ENCODE measurements at regions not wholly inside any gene's neighbourhood (a gene's known extent, or its start where the extent isn't known, plus 50 kb on each side); places are given as distances from the start of the nearest gene placed in this dataset.
"Not testable (repeated sequence)": the region's sequence is repeated elsewhere in the genome, so short reads cannot be mapped to it uniquely, and the experiment has no call there.

DNA sequence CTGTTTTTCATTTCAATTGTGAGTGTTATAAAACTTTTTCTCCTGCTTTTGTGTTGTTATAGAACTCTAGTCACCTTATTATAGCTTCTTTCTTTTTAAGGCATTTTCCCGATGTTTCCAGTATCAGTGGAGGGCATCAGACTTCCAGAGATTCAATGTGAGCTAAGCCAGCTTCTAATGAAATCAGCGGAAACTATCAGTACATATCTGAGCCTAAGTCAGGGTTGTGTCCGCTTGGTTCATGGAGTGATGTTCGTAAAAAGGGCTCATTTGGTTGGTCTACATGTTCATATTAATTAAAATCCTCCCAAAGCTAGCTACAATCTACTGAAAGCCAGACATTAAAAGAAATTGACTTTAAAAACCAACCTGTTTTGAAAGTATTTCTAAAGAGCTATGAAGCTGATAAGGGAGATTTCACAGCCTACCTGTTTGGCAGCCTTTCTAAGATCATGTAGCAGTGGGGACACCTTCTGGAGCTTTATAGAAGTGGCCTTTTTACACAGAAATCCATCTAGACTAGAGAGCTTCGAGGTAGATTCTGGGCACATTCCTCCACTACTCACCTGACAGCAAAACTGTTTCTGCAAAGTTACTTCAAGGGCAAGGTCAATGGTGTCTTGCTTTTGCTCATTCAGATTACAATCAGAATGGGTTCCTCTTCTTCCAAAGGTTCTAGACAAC, 227.1 kb upstream of the NBPF12 start:
- H3K27me3 ChIP-seq (ENCODE audit: control insufficient read depth, insufficient read depth, low read length); intact Hi-C loops (cut with DNase I); FAIRE-seq; H3K4me3 ChIP-seq (ENCODE audit: low read length in 3 of 3); H3K9ac ChIP-seq (ENCODE audit: low read length in 3 of 3); H3K27ac ChIP-seq (ENCODE audit: low read depth in 2 of 2, low read length in 2 of 2); H3K4me1 ChIP-seq (ENCODE audit: control insufficient read depth in 2 of 3, insufficient read depth in 2 of 3, low read depth in 1 of 3, low read length in 3 of 3); H3K36me3 ChIP-seq (ENCODE audit: control insufficient read depth in 2 of 3, insufficient read depth in 3 of 3, low read length in 3 of 3); H3K9me3 ChIP-seq (ENCODE audit: control insufficient read depth in 2 of 3, insufficient read depth in 1 of 3, low read length in 3 of 3): not testable (repeated sequence)
- DNase-seq, result peak in 2 of 5 donors; percentile 58 to 72
- TF ChIP-seq, protein P1, sequence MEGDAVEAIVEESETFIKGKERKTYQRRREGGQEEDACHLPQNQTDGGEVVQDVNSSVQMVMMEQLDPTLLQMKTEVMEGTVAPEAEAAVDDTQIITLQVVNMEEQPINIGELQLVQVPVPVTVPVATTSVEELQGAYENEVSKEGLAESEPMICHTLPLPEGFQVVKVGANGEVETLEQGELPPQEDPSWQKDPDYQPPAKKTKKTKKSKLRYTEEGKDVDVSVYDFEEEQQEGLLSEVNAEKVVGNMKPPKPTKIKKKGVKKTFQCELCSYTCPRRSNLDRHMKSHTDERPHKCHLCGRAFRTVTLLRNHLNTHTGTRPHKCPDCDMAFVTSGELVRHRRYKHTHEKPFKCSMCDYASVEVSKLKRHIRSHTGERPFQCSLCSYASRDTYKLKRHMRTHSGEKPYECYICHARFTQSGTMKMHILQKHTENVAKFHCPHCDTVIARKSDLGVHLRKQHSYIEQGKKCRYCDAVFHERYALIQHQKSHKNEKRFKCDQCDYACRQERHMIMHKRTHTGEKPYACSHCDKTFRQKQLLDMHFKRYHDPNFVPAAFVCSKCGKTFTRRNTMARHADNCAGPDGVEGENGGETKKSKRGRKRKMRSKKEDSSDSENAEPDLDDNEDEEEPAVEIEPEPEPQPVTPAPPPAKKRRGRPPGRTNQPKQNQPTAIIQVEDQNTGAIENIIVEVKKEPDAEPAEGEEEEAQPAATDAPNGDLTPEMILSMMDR (IDR thresholded peaks at IDR 0.05; ENCODE audit: borderline replicate concordance, extremely low read depth, insufficient read depth), result peak; percentile 17

- H3K4me3 ChIP-seq (ENCODE audit: low read length in 3 of 3); H3K27me3 ChIP-seq (ENCODE audit: control insufficient read depth, insufficient read depth, low read length); intact Hi-C loops (cut with DNase I); DNase-seq; H3K9ac ChIP-seq (ENCODE audit: low read length in 3 of 3); H3K4me1 ChIP-seq (ENCODE audit: control insufficient read depth in 2 of 3, insufficient read depth in 2 of 3, low read depth in 1 of 3, low read length in 3 of 3); H3K36me3 ChIP-seq (ENCODE audit: control insufficient read depth in 2 of 3, insufficient read depth in 3 of 3, low read length in 3 of 3); FAIRE-seq; H3K9me3 ChIP-seq (ENCODE audit: control insufficient read depth in 2 of 3, insufficient read depth in 1 of 3, low read length in 3 of 3); H3K27ac ChIP-seq (ENCODE audit: low read depth in 2 of 2, low read length in 2 of 2): not testable (repeated sequence)
Measured at GRCh38 chr1:146709302-146709701, 228.8 kb upstream of the NBPF12 start.

- FAIRE-seq; H3K4me3 ChIP-seq (ENCODE audit: low read length in 3 of 3); H3K27me3 ChIP-seq (ENCODE audit: control insufficient read depth, insufficient read depth, low read length); H3K36me3 ChIP-seq (ENCODE audit: control insufficient read depth in 2 of 3, insufficient read depth in 3 of 3, low read length in 3 of 3); H3K4me1 ChIP-seq (ENCODE audit: control insufficient read depth in 2 of 3, insufficient read depth in 2 of 3, low read depth in 1 of 3, low read length in 3 of 3); intact Hi-C loops (cut with DNase I); H3K9me3 ChIP-seq (ENCODE audit: control insufficient read depth in 2 of 3, insufficient read depth in 1 of 3, low read length in 3 of 3); H3K9ac ChIP-seq (ENCODE audit: low read length in 3 of 3); H3K27ac ChIP-seq (ENCODE audit: low read depth in 2 of 2, low read length in 2 of 2); DNase-seq: not testable (repeated sequence)
Measured at GRCh38 chr1:146704162-146704724, 233.9 kb upstream of the NBPF12 start.

DNA sequence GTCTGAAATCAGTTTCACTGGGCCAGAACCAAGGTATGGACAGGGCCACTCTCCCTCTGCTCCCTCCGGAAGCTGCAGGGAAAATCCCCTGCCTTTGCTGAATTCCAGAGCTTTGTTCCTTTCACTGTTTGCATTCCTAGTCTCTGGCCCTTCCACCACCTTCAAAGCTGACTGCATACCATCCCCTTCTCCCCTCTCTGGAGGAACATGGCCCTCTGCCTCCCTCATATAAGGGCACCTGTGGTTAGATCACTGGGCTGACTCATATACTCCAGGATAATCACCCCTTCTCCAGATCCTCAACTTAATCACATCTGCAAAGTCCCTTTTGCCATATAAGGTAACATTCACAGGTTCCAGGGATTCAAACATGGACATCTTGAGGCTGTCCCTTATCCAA, 236.8 kb upstream of the NBPF12 start:
- H3K27ac ChIP-seq (ENCODE audit: low read depth in 2 of 2, low read length in 2 of 2); H3K9me3 ChIP-seq (ENCODE audit: control insufficient read depth in 2 of 3, insufficient read depth in 1 of 3, low read length in 3 of 3); FAIRE-seq; H3K36me3 ChIP-seq (ENCODE audit: control insufficient read depth in 2 of 3, insufficient read depth in 3 of 3, low read length in 3 of 3); H3K27me3 ChIP-seq (ENCODE audit: control insufficient read depth, insufficient read depth, low read length); intact Hi-C loops (cut with DNase I); H3K4me3 ChIP-seq (ENCODE audit: low read length in 3 of 3); H3K9ac ChIP-seq (ENCODE audit: low read length in 3 of 3); H3K4me1 ChIP-seq (ENCODE audit: control insufficient read depth in 2 of 3, insufficient read depth in 2 of 3, low read depth in 1 of 3, low read length in 3 of 3): not testable (repeated sequence)
- peak in 1 of 5 donors; percentile 5 for DNase-seq

- H3K36me3 ChIP-seq (ENCODE audit: control insufficient read depth in 2 of 3, insufficient read depth in 3 of 3, low read length in 3 of 3); DNase-seq; H3K9me3 ChIP-seq (ENCODE audit: control insufficient read depth in 2 of 3, insufficient read depth in 1 of 3, low read length in 3 of 3); H3K4me3 ChIP-seq (ENCODE audit: low read length in 3 of 3); H3K27me3 ChIP-seq (ENCODE audit: control insufficient read depth, insufficient read depth, low read length); intact Hi-C loops (cut with DNase I); FAIRE-seq; H3K4me1 ChIP-seq (ENCODE audit: control insufficient read depth in 2 of 3, insufficient read depth in 2 of 3, low read depth in 1 of 3, low read length in 3 of 3); H3K9ac ChIP-seq (ENCODE audit: low read length in 3 of 3); H3K27ac ChIP-seq (ENCODE audit: low read depth in 2 of 2, low read length in 2 of 2): not testable (repeated sequence)
Measured at GRCh38 chr1:146695388-146695787, 242.7 kb upstream of the NBPF12 start.

DNA sequence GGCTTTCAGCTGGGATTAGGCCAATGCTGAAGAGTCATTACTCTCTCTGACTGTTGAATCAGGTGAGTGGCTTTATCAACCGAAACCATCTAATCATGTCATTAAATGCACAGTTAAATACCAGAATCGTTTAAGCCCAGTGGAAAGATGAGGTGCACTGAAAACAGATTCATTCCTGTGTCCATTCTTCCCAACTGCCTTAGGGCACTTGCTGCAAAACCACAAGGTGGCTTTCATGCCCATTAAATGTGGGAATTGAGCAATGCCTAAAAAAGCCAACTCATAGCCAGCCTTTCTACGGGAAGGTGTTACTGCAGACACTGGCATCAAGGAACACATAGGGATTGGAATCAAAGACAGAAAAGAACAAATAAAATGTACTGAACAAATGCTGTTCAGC, 246.3 kb upstream of the NBPF12 start:
- DNase-seq; H3K27me3 ChIP-seq (ENCODE audit: control insufficient read depth, insufficient read depth, low read length); H3K4me3 ChIP-seq (ENCODE audit: low read length in 3 of 3); H3K9ac ChIP-seq (ENCODE audit: low read length in 3 of 3); H3K4me1 ChIP-seq (ENCODE audit: control insufficient read depth in 2 of 3, insufficient read depth in 2 of 3, low read depth in 1 of 3, low read length in 3 of 3); H3K9me3 ChIP-seq (ENCODE audit: control insufficient read depth in 2 of 3, insufficient read depth in 1 of 3, low read length in 3 of 3); H3K27ac ChIP-seq (ENCODE audit: low read depth in 2 of 2, low read length in 2 of 2); H3K36me3 ChIP-seq (ENCODE audit: control insufficient read depth in 2 of 3, insufficient read depth in 3 of 3, low read length in 3 of 3); intact Hi-C loops (cut with DNase I); FAIRE-seq: not testable (repeated sequence)

- H3K27ac ChIP-seq (ENCODE audit: low read depth in 2 of 2, low read length in 2 of 2); H3K27me3 ChIP-seq (ENCODE audit: control insufficient read depth, insufficient read depth, low read length); H3K9ac ChIP-seq (ENCODE audit: low read length in 3 of 3); H3K9me3 ChIP-seq (ENCODE audit: control insufficient read depth in 2 of 3, insufficient read depth in 1 of 3, low read length in 3 of 3); H3K36me3 ChIP-seq (ENCODE audit: control insufficient read depth in 2 of 3, insufficient read depth in 3 of 3, low read length in 3 of 3); DNase-seq; H3K4me1 ChIP-seq (ENCODE audit: control insufficient read depth in 2 of 3, insufficient read depth in 2 of 3, low read depth in 1 of 3, low read length in 3 of 3); FAIRE-seq; intact Hi-C loops (cut with DNase I); H3K4me3 ChIP-seq (ENCODE audit: low read length in 3 of 3): not testable (repeated sequence)
Measured at GRCh38 chr1:146688893-146689292, 249.2 kb upstream of the NBPF12 start.
